ENCODE measurements at regions not wholly inside any gene's neighbourhood (a gene's known extent, or its start where the extent isn't known, plus 50 kb on each side); places are given as distances from the start of the nearest gene placed in this dataset.
"Not testable (repeated sequence)": the region's sequence is repeated elsewhere in the genome, so short reads cannot be mapped to it uniquely, and the experiment has no call there.

GRCh38 chr15:77862651-77863104 is 214.8 kb downstream of the TBC1D2B start:
- Histone ChIP-seq H3K27ac (ENCODE audit: low read length) (no peak overlapping the region), H3K27me3 (ENCODE audit: control insufficient read depth, insufficient read depth, low read length) (no peaks in the 10 kb centered on the region), H3K4me1 (ENCODE audit: control insufficient read depth, insufficient read depth, low read length) (no peaks in the 10 kb centered on the region; the same call in 1 of the 2 replicates), H3K4me3 (ENCODE audit: low read depth in 2 of 2, low read length in 2 of 2) (no peak overlapping the region), H3K36me3 (ENCODE audit: control insufficient read depth, insufficient read depth, low read length) (no peaks in the 10 kb centered on the region), H3K9me3 (ENCODE audit: control insufficient read depth, insufficient read depth, low read depth, low read length) (no peaks in the 10 kb centered on the region)
- ChIA-PET CTCF (no interaction called here), POLR2A (no interaction called here)
- ATAC-seq (no peak), DNase-seq (ENCODE audit: low read depth, low spot score) (no peak)
- BruUV-seq (replicated peaks), result no TSS peak
- intact Hi-C loops (cut with micrococcal nuclease; ENCODE audit: unreplicated experiment), result no loop called here
- in situ Hi-C loops (cut with HindIII; ENCODE audit: low pct_unique_long_range_greater_than_20kb, low sequenced_read_pairs), result no loop called here
- no peak for TF ChIP-seq REST (IDR thresholded peaks at IDR 0.05; ENCODE audit: insufficient read depth in 1 of 2, low read depth in 2 of 2, low read length in 1 of 2)

- BruUV-seq (replicated peaks); H3K9me3 ChIP-seq (ENCODE audit: control insufficient read depth, insufficient read depth, low read depth, low read length); in situ Hi-C loops (cut with HindIII; ENCODE audit: low pct_unique_long_range_greater_than_20kb, low sequenced_read_pairs); H3K4me1 ChIP-seq (ENCODE audit: control insufficient read depth, insufficient read depth, low read length); intact Hi-C loops (cut with micrococcal nuclease; ENCODE audit: unreplicated experiment); DNase-seq (ENCODE audit: low read depth, low spot score); ATAC-seq; H3K27ac ChIP-seq (ENCODE audit: low read length); H3K36me3 ChIP-seq (ENCODE audit: control insufficient read depth, insufficient read depth, low read length); CTCF ChIA-PET; H3K27me3 ChIP-seq (ENCODE audit: control insufficient read depth, insufficient read depth, low read length); H3K4me3 ChIP-seq (ENCODE audit: low read depth in 2 of 2, low read length in 2 of 2); POLR2A ChIA-PET: not testable (repeated sequence)
Observed at GRCh38 chr15:77861997-77862635, 215.4 kb downstream of the TBC1D2B start.

GRCh38 chr15:77860071-77860691 is 217.3 kb downstream of the TBC1D2B start:
- CTCF ChIA-PET, result no interaction called here
- no peak for ATAC-seq
- in situ Hi-C loops (cut with HindIII; ENCODE audit: low pct_unique_long_range_greater_than_20kb, low sequenced_read_pairs), result no loop called here

More at GRCh38 chr15:77860071-77860691, 217.3 kb downstream of the TBC1D2B start:
- DNase-seq (ENCODE audit: low read depth, low spot score), result no peak
- BruUV-seq (replicated peaks), result no TSS peak
- H3K4me3 ChIP-seq (ENCODE audit: low read depth in 2 of 2, low read length in 2 of 2), result no peak overlapping the region
- no peaks in the 10 kb centered on the region for H3K36me3 ChIP-seq (ENCODE audit: control insufficient read depth, insufficient read depth, low read length)
- no peaks in the 10 kb centered on the region for H3K27me3 ChIP-seq (ENCODE audit: control insufficient read depth, insufficient read depth, low read length)
- no peak for TF ChIP-seq REST (IDR thresholded peaks at IDR 0.05; ENCODE audit: insufficient read depth in 1 of 2, low read depth in 2 of 2, low read length in 1 of 2)
- no peak for TF ChIP-seq SIN3A (IDR thresholded peaks at IDR 0.05; ENCODE audit: borderline replicate concordance, insufficient read depth, low read depth, low read length)
- no peak for TF ChIP-seq CTCF (IDR thresholded peaks at IDR 0.05)
- TF ChIP-seq POLR2AphosphoS5 (IDR thresholded peaks at IDR 0.05; ENCODE audit: low read depth, low read length), result no peak
- no peak for TF ChIP-seq TCF7L2 (IDR thresholded peaks at IDR 0.05; ENCODE audit: low read depth, low read length)
- H3K27ac ChIP-seq (ENCODE audit: low read length), result no peak overlapping the region
- no peaks in the 10 kb centered on the region for H3K9me3 ChIP-seq (ENCODE audit: control insufficient read depth, insufficient read depth, low read depth, low read length)
- no peaks in the 10 kb centered on the region; the same call in 1 of the 2 replicates for H3K4me1 ChIP-seq (ENCODE audit: control insufficient read depth, insufficient read depth, low read length)
- intact Hi-C loops (cut with micrococcal nuclease; ENCODE audit: unreplicated experiment), result no loop called here
- POLR2A ChIA-PET, result no interaction called here

Measured in Panc1 (cell line).